ENCODE measurements at regions not wholly inside any gene's neighbourhood (a gene's known extent, or its start where the extent isn't known, plus 50 kb on each side); places are given as distances from the start of the nearest gene placed in this dataset.

GRCh38 chr3:34012102-34012461 is 213.7 kb downstream of the PDCD6IP start:
- no peak for TF ChIP-seq POLR2A (IDR thresholded peaks at IDR 0.05)
- TF ChIP-seq CTCF (IDR thresholded peaks at IDR 0.05) = no peak
